Upper lobe of left lung (tissue), 6 donors: ENCODE measurements at regions not wholly inside any gene's neighbourhood (a gene's known extent, or its start where the extent isn't known, plus 50 kb on each side); places are given as distances from the start of the nearest gene placed in this dataset.
A peak's percentile ranks its signal among the peaks of the same experiment; 100 is the strongest.
"Not testable (repeated sequence)": the region's sequence is repeated elsewhere in the genome, so short reads cannot be mapped to it uniquely, and the experiment has no call there.

Source experiments
- ATAC-seq, 2 donors: fragments of 200-7000 bp; cut with Tn5 transposase; one replicate each; pipeline ENCODE4 v1.9.1; 2022; ENCODE audit warnings: mild to moderate bottlenecking in 2 of 2, moderate library complexity in 2 of 2; ENCODE audit not compliant: low FRiP score in 2 of 2
- DNase-seq, 2 donors: peaks; one replicate each; pipeline ENCODE4 v3.0.0-alpha.2; 2019 to 2020
- H3K27ac ChIP-seq, 4 donors: fragments of 200-600 bp; sonication (generic); one replicate each; pipeline ENCODE4 v1.5.1; 2016 to 2019
- H3K27me3 ChIP-seq, 4 donors: fragments of 200-600 bp; sonication (generic); one replicate each; pipeline ENCODE4 v1.5.1; 2017 to 2019
- H3K36me3 ChIP-seq, 4 donors: fragments of 200-600 bp; sonication (generic); one replicate each; pipeline ENCODE4 v1.5.1; 2016 to 2019
- H3K4me1 ChIP-seq, 4 donors: fragments of 200-600 bp; sonication (generic); one replicate each; pipeline ENCODE4 v1.5.1; 2018 to 2019
- H3K4me3 ChIP-seq, 4 donors: fragments of 200-600 bp; sonication (generic); one replicate each; pipeline ENCODE4 v1.5.1; 2017 to 2019; ENCODE audit warnings: mild to moderate bottlenecking in 2 of 4, moderate library complexity in 1 of 4
- H3K9me3 ChIP-seq, 4 donors: fragments of 200-600 bp; sonication (generic); one replicate each; pipeline ENCODE4 v1.5.1; 2018 to 2019
- EP300 ChIP-seq, 4 donors: sonication (generic); formaldehyde crosslinking; IDR thresholded peaks; one replicate each; pipeline ENCODE4 v1.5.1; 2017; ENCODE audit warnings: antibody characterized with exemption in 4 of 4, control low read depth in 2 of 4
- POLR2A ChIP-seq, 4 donors: fragments of 450-650 bp; IDR thresholded peaks; one replicate each; pipeline ENCODE4 v1.5.1; 2016 to 2017; ENCODE audit warnings: antibody characterized with exemption in 4 of 4, mild to moderate bottlenecking in 2 of 4
- POLR2AphosphoS5 ChIP-seq, 2 donors: sonication (generic); formaldehyde crosslinking; IDR thresholded peaks; one replicate each; pipeline ENCODE4 v1.5.1; 2017; ENCODE audit warnings: antibody characterized with exemption in 2 of 2
- WGBS, 2 donors: methylation state at CpG; one replicate each; pipeline ENCODE4 v1.1.5; 2017 to 2018; 5-methylcytosine and 5-hydroxymethylcytosine counted together
- TF ChIP-seq, protein P1 (sequence below), 6 experiments: fragments of 450-650 bp in 4 of 6; fragments of 200-600 bp in 2 of 6; sonication (generic) in 2 of 6; IDR thresholded peaks; one replicate each; pipeline ENCODE4 v1.5.1; 2016 to 2019; ENCODE audit warnings: antibody characterized with exemption in 6 of 6
- donor health status: DM: no; HTN: no; CAD: no; lungs with moderate emphysema.
- donor health status: DM: no; HTN: yes; CAD: no; lungs with severe emphysema.

DNA sequence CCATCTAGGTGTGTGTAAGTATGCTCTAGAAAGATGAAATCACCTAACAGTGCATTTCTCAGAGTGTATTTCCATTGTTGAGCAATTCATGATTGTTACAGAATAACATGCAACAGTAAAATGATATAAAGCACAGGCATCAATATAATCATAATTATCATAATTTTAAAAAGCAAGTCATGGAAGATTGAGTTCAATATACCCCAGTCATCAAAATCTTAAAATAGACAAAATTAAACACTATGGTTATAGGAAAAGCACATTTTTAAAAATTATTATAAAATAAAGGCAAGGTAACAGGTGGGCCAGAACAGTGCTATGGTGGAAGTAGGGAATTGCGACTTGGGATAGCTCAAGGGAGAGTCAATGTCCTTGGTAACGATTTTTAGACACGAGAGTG is 555.4 kb upstream of the VRK2 start:
- Histone ChIP-seq H3K9me3 (no peaks in the 10 kb centered on the region), H3K36me3 (no peaks in the 10 kb centered on the region), H3K27me3 (no peaks in the 10 kb centered on the region), H3K4me1 (no peaks in the 10 kb centered on the region), H3K4me3 (no peak overlapping the region), H3K27ac (no peak overlapping the region)
- no peak for DNase-seq
- 86 to 91% methylated on average over 3 of the region's 3 CpGs for WGBS, 2 donors
- ATAC-seq, result no peak
- TF ChIP-seq POLR2AphosphoS5 (IDR thresholded peaks at IDR 0.05), result no peak
- TF ChIP-seq POLR2A (IDR thresholded peaks at IDR 0.05), result no peak
- TF ChIP-seq EP300 (IDR thresholded peaks at IDR 0.05), result no peak
- TF ChIP-seq, protein P1, sequence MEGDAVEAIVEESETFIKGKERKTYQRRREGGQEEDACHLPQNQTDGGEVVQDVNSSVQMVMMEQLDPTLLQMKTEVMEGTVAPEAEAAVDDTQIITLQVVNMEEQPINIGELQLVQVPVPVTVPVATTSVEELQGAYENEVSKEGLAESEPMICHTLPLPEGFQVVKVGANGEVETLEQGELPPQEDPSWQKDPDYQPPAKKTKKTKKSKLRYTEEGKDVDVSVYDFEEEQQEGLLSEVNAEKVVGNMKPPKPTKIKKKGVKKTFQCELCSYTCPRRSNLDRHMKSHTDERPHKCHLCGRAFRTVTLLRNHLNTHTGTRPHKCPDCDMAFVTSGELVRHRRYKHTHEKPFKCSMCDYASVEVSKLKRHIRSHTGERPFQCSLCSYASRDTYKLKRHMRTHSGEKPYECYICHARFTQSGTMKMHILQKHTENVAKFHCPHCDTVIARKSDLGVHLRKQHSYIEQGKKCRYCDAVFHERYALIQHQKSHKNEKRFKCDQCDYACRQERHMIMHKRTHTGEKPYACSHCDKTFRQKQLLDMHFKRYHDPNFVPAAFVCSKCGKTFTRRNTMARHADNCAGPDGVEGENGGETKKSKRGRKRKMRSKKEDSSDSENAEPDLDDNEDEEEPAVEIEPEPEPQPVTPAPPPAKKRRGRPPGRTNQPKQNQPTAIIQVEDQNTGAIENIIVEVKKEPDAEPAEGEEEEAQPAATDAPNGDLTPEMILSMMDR (IDR thresholded peaks at IDR 0.05), result no peak

DNA sequence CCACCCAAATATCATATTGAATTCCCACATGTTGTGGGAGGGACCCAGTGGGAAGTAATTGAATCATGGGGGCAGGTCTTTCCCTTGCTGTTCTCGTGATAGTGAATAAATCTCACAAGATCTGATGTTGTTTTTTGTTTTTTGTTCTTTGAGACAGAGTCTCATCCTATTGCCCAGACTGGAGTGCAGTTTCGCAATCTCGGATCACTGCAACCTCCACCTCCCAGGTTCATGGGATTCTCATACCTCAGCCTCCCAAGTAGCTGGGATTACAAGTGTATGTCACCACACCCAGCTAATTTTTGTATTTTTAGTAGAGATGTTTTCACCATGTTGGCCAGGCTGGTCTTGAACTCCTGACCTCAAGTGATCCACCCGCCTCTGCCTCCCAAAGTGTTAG is 552.6 kb upstream of the VRK2 start:
- H3K9me3 ChIP-seq, H3K27me3 ChIP-seq, ATAC-seq, H3K4me1 ChIP-seq, H3K27ac ChIP-seq, DNase-seq, H3K36me3 ChIP-seq, H3K4me3 ChIP-seq: not testable (repeated sequence)
- 87 to 89% methylated on average over 4 of the region's 4 CpGs for WGBS, 2 donors

DNA sequence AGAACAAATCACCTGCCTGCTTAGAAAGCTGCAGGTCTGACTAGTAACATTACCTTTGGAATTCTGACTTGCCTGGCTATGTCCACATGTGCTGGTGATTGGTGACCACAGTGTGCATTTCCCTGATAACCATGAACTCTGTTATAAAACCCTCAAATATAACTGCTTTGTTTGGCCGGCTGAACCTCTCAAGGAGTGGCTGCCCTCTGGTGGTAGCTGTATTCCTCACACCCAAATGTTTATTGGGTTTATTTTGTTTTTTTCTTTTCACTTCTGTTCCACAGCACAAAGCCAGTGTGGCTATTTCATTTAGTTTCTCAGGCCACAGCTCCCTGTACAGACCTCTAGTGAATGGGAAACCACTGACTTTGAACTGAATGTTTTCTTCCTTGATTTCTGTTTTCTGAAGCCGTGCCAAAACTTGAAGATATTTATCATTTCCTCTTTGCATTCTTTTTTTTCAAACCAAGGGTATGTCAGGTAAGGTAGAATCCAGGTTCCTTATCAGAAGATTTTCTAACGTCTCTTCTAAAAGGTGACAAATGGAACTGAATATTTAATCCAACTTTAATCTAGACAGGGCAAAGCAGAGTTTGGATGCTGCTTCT is 549.0 kb upstream of the VRK2 start:
- Histone ChIP-seq H3K9me3 (no peaks in the 10 kb centered on the region), H3K27me3 (no peaks in the 10 kb centered on the region), H3K36me3 (no peaks in the 10 kb centered on the region), H3K27ac (no peak overlapping the region), H3K4me1 (no peaks in the 10 kb centered on the region), H3K4me3 (no peak overlapping the region)
- ATAC-seq, result peak; percentile 30 to 65
- DNase-seq, result peak in 1 of 2 donors; percentile 22
- 21 to 26% methylated on average over 3 of the region's 3 CpGs for WGBS, 2 donors
- TF ChIP-seq POLR2A (IDR thresholded peaks at IDR 0.05) (no peak), POLR2AphosphoS5 (IDR thresholded peaks at IDR 0.05) (no peak)
- TF ChIP-seq, protein P1 (IDR thresholded peaks at IDR 0.05), result peak; percentile 11 to 62 (median 48)

DNA sequence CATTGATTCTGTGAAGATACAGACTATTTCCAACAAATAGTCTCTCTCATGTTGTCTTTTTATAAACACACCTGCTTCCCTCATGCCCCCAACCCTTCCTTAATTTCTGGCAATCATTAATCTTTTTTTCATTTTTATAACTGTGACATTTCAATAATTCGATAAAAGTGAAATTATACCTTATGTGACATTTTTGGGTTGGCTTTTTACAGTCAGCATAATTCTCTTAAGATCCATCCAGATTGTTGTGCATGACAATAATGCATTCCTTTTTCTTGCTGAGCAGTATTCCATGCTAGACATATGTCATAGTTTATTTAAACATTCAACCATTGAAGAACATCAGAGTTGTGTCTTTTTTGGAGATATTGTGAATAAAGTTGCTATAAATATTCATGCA is 541.8 kb upstream of the VRK2 start:
- Histone ChIP-seq H3K27me3 (no peaks in the 10 kb centered on the region), H3K27ac (no peak overlapping the region), H3K4me1 (no peaks in the 10 kb centered on the region), H3K36me3 (no peaks in the 10 kb centered on the region), H3K9me3 (no peaks in the 10 kb centered on the region), H3K4me3 (no peak overlapping the region)
- DNase-seq (no peak), ATAC-seq (no peak)
- WGBS, 2 donors, result 37 to 95% methylated on average over 1 of the region's 1 CpG
- no peak for TF ChIP-seq POLR2A (IDR thresholded peaks at IDR 0.05)
- TF ChIP-seq, protein P1 (IDR thresholded peaks at IDR 0.05), result no peak
- TF ChIP-seq EP300 (IDR thresholded peaks at IDR 0.05), result no peak
- no peak for TF ChIP-seq POLR2AphosphoS5 (IDR thresholded peaks at IDR 0.05)

DNA sequence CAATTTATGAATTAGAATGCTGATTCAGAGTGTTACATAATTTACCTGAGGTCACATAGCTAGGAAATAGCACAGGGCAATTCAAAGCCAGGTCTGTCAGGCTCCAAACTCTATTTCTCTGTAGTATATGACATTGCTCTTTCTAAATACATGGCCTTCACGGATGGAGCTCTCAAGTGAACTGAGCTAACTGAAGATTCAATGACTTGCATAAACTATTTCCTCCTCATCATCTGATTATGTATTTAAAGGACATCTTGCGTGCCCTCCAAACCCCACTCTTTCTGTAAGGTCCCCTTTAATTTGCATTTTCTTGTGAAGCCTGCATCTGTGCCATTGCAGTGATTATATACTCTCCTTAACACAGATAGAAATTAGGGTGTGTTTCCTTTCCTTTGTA is 537.4 kb upstream of the VRK2 start:
- DNase-seq, result no peak
- Histone ChIP-seq H3K27ac (no peak overlapping the region), H3K27me3 (no peaks in the 10 kb centered on the region), H3K36me3 (no peaks in the 10 kb centered on the region), H3K9me3 (no peaks in the 10 kb centered on the region), H3K4me3 (no peak overlapping the region), H3K4me1 (no peaks in the 10 kb centered on the region)
- ATAC-seq, result no peak
- 70 to 73% methylated on average over 2 of the region's 2 CpGs for WGBS, 2 donors
- TF ChIP-seq EP300 (IDR thresholded peaks at IDR 0.05) (no peak), POLR2A (IDR thresholded peaks at IDR 0.05) (no peak), POLR2AphosphoS5 (IDR thresholded peaks at IDR 0.05) (no peak)
- TF ChIP-seq, protein P1 (IDR thresholded peaks at IDR 0.05), result no peak
